ENCODE measurements at regions not wholly inside any gene's neighbourhood (a gene's known extent, or its start where the extent isn't known, plus 50 kb on each side); places are given as distances from the start of the nearest gene placed in this dataset.
"Not testable (repeated sequence)": the region's sequence is repeated elsewhere in the genome, so short reads cannot be mapped to it uniquely, and the experiment has no call there.

DNA sequence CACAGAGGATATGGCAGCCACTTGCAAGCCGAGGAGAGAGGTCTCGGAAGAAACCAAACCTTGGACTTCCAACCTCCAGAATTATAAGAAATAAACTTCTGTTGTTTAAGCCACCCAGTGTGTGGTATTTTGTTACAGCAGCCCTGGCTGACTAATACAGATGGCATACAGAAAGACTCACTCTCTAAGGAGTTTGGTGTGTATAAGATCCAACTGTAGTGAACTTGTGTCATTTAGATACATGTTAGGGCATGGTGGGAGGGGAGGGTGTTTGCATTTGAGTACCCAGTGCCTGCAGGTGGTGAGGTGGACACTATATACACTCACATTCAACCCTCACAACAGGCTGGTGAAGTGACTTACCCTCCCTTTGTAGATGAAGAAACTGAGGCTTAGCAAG is 233.2 kb upstream of the KLF3 start:
- no peak for DNase-seq

DNA sequence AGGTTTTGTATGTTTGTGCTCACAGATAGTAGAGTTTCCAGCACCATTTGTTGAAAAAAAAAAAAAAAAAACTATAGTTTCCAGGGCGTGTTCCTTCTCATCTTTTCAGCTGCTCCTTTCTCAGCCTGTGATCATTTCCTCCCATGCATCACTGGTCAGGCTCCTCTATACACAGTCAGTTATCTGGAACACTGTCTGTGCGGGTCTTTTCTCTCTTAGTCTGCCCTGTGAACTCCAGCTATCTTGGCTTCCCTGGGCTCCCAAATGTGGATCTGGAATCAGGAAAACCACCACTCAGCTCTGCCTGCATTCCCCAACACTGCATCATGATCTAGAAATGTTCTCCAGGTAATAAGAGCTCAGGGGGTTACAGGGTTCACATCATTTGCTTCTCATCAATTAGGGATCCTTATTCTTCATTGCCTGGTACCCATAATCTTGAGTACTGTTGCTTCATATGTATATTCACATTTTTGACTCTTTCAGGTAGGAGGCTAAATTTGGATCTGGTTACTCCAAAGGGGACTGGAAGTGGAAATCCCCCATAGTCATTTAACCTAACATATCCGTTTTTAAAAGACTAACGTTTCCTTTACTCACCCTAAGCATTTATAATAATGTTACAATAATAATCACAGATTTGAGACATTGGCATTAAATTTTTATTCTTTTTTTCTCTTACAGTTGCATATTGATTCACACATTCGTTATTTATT is 221.8 kb upstream of the KLF3 start:
- no peak for DNase-seq

DNA sequence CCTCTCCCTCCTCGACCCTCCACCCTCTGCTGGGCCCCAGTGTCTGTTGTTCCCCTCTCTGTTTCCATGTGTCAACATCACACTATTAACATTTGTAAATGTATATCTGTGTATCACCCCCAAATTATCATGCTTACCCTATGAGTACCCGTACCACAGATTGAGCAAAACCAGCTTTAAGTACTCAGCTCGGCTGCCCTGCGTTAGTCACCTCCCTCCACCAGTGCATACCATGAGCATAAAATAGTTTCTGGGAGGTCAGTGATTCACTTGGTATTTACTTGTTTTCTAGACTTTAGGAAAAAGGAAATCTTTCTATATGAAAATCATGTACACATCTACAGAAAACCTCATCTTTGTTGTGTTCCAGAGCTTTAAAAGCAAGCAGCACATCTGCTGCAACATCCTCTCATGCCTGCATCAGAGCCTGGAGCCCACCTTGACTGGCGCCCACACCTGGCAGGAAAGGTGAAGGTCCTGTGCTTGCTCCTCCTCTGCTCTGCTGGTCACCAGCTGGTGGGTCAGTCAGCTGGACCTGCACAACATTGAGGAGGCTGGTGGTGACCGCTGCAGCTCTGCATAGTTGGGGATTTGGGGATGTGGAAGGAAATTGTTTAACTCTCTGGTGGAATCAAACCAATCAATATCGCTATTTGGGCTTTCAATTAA is 214.4 kb upstream of the KLF3 start:
- no peak for DNase-seq

DNA sequence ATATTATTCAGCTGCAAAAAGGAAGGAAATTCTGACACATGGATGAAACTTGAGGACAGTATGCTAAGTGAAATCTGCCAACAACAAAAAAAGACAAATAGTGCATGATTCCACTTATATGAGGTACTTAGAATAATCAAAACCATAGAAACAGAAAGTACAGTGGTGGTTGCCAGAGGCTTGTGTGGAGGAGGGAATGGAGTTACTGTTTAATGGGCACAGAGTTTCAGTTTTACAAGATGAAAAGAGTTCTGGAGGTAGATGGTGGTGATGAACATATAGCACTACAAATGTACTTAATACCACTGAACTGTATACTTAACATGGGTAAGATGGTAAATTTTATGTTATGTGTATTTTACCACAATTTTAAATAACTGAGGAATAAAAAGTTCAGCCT is 212.0 kb upstream of the KLF3 start:
- DNase-seq = no peak

DNA sequence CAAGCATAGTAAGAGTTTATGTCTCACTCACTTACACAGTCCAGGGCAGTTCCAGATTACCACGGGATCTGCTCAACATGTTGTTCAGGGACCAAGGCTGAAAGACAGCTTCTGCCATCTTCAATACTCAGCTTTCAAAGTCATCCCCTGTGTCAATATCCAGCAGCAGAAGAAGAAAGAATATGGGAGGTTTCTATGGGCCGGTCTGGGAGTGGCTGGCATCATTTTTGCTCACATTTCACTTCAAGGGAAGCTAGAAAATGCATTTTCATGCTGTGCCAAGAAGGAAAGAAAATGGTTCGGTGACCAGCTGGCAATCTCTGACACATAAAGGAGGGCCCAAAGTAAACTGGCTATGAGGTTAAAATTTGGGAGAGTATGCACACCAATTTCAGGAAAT is 211.5 kb upstream of the KLF3 start:
- no peak for DNase-seq

DNA sequence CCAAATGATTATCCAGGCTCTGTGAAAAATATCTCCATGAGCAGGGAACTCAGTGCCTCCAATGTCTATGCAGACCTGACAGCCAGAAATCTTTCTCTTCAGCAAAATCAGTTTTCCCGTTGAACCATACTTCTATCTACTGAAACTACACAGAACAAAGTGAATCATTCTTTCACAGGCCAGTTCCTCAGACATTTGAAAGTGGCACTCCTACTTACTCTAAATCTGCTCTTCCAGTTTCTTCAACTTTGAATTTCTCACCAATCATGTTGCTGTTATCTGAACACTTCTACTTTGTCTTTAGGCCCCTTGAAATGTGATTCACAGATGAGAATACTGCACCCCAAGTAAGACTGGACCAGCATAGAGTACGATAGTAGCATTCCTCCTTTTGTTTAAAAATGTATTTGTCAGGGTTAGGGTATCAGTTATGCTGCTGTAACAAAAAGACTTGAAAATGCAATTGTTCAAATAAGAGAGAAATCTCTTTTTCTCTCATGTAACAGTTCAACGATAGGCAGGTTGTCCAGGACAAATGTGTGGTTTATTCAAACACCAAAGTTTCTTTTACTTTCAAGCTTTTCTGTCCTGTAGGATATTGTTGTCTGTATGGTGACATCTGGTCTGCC is 210.6 kb upstream of the KLF3 start:
- DNase-seq = no peak

DNA sequence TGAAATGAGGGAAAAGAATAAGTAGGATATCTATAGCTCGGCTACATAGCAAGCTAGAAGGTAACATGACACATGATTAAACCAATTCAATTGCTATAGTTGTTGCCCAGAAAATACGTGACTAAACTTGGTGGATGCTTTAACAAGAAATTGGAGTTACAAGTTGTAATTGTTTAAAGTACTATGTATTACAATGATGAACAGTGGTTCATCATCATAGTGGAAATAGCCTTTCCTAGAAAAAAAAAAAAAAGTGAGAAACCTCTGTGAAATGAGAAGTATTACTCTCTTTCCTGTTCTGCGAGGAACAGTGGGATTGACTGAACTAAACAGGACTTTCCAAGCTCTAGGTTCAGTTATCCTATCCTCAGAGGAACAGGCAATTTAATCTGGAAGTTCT is 209.7 kb upstream of the KLF3 start:
- no peak for DNase-seq

DNA sequence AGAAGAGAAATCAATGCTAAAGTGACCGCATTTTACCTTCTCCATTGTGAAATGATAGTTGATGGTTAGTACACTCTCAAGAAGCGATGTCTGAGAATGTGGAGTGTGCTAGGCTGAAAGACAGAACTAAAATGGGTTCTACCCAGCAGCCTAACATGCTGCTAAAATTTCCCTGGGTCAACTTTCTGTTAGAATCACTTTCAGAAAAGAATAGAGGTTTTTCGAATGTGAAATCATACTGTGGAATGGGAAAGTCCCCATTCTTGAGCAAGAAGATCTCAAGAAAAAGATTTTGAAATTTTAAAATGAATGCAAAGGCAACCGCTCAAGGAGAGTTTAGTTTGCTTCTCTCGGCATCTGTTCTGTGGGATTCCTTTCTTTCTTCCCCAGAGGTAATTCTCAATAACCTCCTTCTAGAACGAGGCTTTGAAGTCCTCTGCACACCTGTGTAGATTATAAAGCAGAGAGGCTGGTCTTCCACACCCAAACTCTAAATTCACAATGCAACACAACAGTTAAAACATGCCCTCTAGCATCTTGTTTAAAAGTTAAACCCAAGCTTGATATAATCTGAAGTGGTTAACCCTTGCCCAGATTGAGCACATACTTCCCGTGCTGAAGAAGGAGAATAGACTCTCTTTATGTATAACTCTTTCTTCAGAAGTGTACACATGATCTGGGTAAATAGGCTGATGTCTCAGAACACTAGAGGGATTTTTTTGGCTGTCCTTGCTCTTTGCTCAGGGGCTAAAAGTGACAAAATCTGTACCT is 208.7 kb upstream of the KLF3 start:
- DNase-seq = no peak

DNA sequence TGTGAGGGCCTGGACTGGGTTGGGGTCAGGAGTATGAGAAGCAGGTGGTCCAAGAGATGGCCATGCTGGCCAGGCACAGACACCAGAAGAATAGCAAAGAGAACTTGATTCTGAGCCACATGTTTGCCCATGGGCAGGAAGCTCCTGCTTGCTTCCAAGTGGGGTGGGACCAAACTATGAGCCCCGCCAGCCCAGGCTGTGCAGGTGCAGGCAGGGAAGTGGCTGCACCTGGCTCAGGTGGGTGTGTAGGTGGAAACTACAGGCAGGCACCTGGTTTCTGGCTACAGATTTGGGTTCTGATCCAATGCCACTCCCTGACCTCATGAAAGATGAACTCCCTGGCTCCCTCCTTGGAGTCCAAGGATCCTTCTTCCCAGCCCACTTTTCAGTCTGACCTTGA is 207.9 kb upstream of the KLF3 start:
- no peak for DNase-seq

DNA sequence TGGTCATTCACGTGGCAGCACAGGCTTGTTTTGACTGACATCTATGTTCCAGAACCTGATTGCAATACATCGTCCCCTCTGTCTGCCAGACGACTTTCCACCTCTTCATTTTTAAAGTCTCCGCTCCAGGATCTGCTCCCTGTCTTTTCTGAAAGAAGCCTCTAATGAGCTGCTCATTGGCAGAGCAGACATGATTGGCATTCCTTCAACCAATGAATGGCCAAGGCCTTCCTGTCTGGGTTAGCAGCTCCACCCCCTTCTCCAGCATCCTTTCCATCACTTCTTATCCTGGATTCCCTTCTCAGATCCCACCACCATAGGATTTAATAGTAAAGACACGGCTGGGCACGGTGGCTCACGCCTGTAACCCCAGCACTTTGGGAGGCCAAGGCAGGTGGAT is 202.7 kb upstream of the KLF3 start:
- DNase-seq = no peak

DNA sequence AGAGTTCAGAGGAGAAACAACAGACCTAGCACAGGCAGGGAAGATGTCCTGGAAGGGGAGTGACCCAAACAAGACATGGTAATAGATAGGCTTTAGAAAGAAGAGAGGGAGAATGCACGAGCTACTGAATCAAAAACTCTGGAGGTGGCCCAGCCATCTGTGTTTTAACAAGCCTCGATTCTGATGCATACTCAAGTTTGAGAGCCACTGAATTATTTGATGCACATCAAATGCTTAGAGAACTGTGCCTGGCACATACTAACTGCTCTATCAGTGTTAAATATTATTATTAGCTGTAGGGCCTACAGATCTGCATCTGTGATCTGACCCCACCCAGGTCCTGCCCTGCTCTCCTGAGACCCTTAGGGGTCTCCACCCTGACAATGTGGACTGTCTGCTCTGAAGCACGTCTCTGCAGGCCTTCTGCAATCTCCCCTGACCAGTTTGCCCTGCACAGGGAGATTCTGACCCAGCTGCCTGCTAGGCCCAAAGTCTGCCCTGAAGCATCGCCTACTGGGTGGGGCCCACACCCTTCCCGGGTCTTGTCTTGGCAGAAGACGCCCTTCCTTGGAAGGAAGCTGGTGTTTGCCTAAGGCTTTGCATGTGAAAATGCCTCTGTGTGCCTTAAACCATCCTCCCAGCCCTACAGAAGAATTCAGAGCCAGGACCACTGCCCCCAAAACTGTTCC is 201.5 kb upstream of the KLF3 start:
- no peak for DNase-seq

DNA sequence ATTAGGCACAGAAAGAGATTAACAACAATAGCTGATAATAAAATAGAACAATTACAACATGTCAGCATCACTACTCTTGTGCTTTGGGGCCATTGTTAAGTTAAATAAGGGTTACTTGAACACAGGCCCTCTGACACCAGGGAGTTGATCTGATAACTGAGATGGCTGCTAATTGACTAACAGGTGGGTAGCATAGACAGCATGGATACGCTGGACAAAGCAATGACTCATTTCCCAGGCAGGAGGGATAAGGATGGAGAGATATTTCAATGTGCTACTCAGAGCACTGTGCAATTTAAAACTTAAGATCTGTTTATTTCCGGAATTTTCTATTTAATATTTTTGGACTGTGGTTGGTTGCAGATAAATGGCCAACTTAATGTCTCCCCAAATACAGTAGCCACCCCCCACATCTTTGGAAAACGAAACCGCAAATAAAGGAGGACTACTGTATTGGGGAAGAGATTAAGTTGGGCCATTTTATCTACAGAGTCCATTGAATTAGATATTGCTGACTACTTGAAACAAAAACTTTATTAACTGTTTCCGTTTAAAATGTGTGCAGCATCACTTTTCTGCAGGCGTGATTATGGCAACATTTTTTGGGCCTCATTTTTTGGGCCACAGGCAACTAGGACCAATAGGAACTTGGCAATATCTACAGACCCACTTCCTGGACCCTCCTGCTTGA is 200.6 kb upstream of the KLF3 start:
- DNase-seq = no peak

DNA sequence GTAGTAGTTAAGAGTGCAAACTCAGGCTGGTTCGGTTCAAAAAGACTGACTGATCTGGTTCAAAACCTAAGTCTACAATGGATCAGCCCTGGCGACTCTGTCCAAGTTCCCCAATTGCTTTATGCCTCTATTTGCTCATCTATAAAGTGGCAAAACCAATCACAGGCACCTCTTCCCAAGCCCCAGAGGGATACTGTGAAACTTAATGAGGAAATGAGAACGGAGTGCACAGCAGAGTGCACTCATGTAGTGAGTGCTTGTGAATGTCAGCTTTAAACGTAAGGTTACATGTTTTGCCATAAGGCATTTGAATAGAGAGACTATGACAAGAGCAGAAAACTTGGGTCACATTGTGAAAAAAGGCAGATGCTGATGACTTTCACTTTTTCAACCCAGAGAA is 199.7 kb upstream of the KLF3 start:
- DNase-seq = no peak

DNA sequence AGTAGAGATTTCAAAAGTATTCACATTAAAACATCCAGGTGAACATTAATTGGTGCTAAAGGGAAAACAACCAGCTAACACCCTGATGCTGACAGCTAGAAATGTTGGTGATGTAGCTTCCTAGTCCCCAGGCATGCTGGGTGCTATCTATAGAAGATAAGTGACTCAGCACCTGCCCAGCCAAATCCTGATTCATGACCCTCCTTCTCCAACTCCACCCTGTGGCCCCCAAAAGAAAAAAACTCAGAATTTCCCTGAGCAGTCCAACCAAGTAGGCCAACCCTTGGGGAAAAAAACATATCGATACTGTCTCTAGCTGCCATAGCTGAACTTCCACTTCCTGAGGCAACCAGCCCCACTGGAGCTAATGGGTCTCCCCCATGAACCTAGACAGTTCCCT is 197.6 kb upstream of the KLF3 start:
- DNase-seq = no peak

DNA sequence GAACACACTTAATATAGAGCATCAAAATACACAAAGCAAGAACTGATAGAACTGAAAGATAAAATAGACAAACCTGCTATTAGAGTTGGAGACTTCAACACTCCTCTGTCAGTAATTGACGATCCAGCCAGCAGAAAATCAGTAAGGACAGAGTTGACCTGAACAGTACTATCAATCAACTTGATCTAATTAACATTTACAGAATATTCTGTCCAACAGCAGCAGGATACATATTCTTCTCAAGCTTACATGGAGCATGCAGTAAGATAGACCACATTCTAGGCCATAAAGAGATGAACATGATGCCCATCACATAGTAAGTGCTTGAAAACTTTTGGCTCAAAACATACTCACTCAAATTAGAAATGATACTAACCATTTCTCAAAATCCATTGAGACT is 196.7 kb upstream of the KLF3 start:
- no peak for DNase-seq

DNA sequence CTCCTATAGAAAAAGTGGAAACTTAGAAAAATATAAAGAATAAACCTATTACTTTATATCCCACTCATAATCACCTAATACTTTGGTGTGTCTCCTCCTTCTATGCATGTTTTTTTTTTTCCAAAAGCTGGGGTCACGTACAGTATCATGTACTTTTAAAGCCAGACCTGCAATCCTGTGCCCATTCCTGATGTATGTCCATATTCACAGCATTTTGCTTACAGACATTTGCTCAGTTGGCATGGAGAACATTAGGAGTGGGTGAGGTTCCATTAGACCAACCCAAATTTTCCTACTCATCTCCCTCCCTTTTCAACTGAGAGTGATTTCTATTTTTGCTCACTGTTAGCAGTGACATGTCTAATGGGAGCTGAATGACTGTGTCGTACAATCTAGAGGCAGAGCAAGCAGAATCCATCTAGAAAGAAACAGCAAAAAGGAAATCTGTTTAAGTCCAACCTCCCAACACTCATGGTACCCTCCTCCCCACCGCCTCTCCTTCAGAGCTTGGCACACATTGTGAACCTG is 195.6 kb upstream of the KLF3 start:
- DNase-seq = no peak

DNA sequence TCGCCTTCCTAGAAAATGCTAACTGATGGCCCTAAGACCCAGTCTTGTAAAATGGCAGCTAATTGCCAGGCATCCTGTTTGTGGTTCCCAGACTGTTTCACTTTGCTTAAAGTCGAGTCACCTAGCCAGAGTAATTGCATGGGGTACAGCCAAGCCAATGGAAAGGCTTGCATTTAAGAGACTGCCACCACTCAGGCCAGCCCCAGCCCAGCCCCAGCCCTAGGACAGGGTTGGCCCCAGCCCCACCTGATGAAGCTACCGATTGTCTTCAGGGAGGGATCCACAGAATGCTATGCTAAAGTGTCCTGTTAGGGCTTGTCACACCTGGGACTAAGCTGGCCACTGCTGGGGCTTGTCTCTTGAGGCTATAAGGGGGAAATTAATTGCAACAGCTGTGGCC is 194.6 kb upstream of the KLF3 start:
- DNase-seq = no peak

DNA sequence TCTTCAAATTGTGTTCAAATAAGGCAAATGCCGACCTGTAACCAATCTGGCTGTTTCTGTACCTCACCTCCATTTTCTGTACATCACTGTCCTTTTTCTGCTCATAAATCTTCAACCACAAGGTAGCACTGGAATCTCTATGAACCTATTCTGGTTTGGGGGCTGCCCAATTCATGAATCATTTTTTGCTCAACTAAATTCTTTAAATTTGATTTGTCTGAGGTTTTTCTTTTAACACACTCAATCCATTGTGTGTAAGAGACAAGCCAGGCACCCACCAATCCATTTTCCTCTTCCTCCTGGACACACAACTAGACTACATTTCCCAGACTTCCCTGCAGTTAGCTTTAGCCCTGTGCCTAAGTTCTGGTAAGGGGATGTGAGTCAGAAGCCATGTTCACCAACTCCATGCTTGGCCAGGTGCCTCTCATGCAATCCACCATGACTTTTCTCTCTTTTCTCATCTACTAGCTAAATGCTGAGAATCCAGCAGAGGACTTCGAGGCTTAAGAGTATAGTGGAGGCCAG is 193.2 kb upstream of the KLF3 start:
- no peak for DNase-seq

DNA sequence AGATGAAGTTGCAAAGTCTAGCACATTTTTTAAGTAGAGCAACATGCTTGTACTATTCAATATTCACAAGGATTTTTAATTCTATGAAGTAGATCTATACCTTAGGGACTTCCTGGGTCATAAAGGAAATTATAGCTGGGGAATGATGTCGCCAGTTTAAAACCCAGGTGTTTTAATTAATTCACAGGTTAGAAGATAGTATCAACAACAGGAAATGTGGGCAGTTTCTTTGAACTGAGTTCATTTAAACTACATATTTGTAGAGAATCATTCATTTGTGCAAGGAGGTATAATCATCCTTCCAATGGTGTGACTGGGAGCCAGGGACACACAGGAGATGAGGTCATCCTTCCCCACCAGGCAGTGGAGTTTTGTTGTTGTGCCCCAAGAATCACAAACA is 181.3 kb upstream of the KLF3 start:
- no peak for DNase-seq

DNA sequence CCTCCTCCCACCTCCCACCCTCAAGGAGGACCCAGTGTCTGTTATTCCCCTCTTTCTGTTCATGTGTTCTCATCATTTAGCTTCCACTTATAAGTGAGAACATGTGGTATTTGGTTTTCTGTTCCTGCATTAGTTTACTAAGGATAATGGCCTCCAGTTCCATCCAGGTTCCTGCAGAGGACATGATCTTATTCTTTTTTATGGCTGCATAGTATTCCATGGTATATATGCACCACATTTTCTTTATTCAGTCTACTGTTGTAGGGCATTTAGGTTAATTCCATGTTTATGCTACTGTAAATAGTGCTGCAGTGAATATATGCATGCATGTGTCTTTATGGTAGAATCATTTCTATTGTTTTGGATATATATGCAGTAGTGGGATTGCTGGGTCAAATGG is 180.4 kb upstream of the KLF3 start:
- DNase-seq = not testable (repeated sequence)

DNA sequence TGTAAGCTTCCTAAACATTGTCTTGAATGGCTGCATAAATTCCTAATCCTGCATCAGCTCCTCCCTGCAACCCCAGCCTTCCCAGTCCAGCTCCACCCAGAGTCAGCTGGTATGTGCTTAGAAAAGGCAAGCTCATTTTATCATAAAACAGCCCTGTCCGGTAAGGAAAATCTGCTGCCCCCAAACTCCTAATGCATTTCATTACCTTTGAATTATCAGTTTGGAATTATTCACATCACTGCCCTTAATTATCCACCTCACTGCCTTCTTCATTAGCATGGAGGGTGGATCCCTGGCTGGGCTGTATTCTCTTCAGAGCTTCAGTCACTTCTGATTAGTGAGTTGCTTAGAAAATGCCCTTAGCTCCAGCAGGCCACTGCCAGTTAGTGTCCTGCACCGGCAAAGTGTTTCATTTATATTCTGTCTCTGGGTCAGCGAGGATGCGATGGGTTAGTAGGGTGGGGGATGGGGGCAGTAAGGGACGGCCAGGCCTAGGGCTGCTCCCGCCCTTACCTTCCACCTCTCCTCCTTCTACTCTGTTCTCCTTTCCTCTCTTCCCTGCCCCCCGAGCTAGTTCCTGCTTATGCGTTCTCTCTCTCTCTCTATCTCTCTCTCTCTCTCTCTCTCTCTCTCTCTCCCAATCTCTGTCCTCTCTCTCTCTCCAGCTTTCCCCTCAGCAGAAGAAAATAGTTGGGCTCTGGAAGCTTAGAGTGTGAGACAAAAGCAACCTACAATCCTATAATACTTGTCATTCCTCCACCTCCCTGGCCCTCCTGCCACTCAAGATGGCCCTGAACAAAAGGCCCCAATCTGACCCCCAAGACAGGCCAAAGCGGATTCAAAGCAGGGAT is 174.8 kb upstream of the KLF3 start:
- DNase-seq = no peak

Data from CD4-positive, alpha-beta T cell treated with Interleukin-15 for 1 hour (primary cell).